Gastrocnemius medialis (tissue), 4 donors: ENCODE measurements at regions not wholly inside any gene's neighbourhood (a gene's known extent, or its start where the extent isn't known, plus 50 kb on each side); places are given as distances from the start of the nearest gene placed in this dataset.

Source experiments
- ATAC-seq, 2 donors: fragments of 150-250 bp; one replicate each; pipeline ENCODE4 v1.9.1; 2016
- DNase-seq, 2 donors: peaks; one replicate each; pipeline ENCODE4 v3.0.0-alpha.2; 2019
- H3K27ac ChIP-seq, 4 donors: fragments of 200-600 bp; sonication (generic); 1 replicate in 1 of 4; 2 replicates in 3 of 4; pipeline ENCODE4 v1.5.1; 2016 to 2018; ENCODE audit warnings: mild to moderate bottlenecking in 2 of 4, moderate library complexity in 1 of 4
- H3K27me3 ChIP-seq, 3 donors: fragments of 200-600 bp; sonication (generic) in 2 of 3; 1 replicate in 1 of 3; 2 replicates in 2 of 3; pipeline versions ENCODE4 v1.5.1 to v1.6.0; 2016 to 2019; ENCODE audit warnings: mild to moderate bottlenecking in 1 of 3, moderate library complexity in 1 of 3
- H3K36me3 ChIP-seq, 2 donors: fragments of 200-600 bp; sonication (generic) in 1 of 2; one replicate each; pipeline ENCODE4 v1.5.1; 2017 to 2018
- H3K4me1 ChIP-seq, 2 donors: fragments of 200-600 bp; sonication (generic) in 1 of 2; one replicate each; pipeline ENCODE4 v1.5.1; 2016 to 2017; ENCODE audit warnings: mild to moderate bottlenecking in 2 of 2
- H3K4me3 ChIP-seq, 4 donors: fragments of 200-600 bp; sonication (generic) in 3 of 4; 1 replicate in 1 of 4; 2 replicates in 3 of 4; pipeline ENCODE4 v1.5.1; 2016 to 2019; ENCODE audit warnings: mild to moderate bottlenecking in 2 of 4
- H3K9me3 ChIP-seq, 3 donors: fragments of 200-600 bp; sonication (generic) in 2 of 3; 1 replicate in 1 of 3; 2 replicates in 2 of 3; pipeline ENCODE4 v1.5.1; 2016 to 2019
- POLR2A ChIP-seq, 2 donors: fragments of 450-650 bp; IDR thresholded peaks; one replicate each; pipeline ENCODE4 v1.6.1; 2017; ENCODE audit warnings: antibody characterized with exemption in 2 of 2, mild to moderate bottlenecking in 2 of 2, moderate library complexity in 2 of 2
- in situ Hi-C, 4 donors: fragments of 200-750 bp; cut with MboI; loops; one replicate each; pipeline versions ENCODE4 v1.15.0 to v1.8.0; 2017; ENCODE audit warnings: low sequenced_read_pairs in 4 of 4
- intact Hi-C: fragments of 100-400 bp; cut with DNase I; formaldehyde crosslinking; loops from one replicate; pipeline ENCODE4 v1.15.1; 2023; ENCODE audit warnings: low total_unique reads
- TF ChIP-seq, protein P1 (sequence below), 5 experiments: fragments of 450-650 bp in 3 of 5; fragments of 200-600 bp in 2 of 5; sonication (generic) in 2 of 5; IDR thresholded peaks in 4 of 5; conservative IDR thresholded peaks in 1 of 5; 1 replicate in 4 of 5; 2 replicates in 1 of 5; pipeline ENCODE4 v1.5.1; 2016 to 2019; ENCODE audit warnings: antibody characterized with exemption in 5 of 5, mild to moderate bottlenecking in 3 of 5, moderate library complexity in 3 of 5

DNA sequence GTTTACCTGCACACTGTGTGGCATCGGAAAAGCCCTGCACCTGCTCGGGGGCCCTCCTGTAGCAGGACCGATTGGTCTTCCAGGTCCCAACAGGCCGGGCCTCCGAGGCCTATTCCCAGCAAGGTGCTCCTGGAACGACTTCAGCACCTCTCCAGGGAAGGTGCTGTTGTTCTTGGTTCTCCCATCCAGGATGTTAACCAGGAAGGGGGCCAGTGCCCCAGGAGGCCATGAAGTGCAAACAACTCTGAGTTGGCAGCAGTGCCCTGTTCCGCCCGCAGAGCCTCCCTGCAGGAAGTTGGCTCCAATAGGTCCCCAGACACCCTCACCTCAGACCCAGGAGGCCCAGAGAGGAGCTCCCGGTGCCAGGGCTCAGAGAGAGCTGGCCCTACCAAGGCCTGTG is 64.0 kb upstream of the DUSP5 start:
- intact Hi-C loops, result no loop called here
- no peak for TF ChIP-seq POLR2A (IDR thresholded peaks at IDR 0.05)
- TF ChIP-seq, protein P1, sequence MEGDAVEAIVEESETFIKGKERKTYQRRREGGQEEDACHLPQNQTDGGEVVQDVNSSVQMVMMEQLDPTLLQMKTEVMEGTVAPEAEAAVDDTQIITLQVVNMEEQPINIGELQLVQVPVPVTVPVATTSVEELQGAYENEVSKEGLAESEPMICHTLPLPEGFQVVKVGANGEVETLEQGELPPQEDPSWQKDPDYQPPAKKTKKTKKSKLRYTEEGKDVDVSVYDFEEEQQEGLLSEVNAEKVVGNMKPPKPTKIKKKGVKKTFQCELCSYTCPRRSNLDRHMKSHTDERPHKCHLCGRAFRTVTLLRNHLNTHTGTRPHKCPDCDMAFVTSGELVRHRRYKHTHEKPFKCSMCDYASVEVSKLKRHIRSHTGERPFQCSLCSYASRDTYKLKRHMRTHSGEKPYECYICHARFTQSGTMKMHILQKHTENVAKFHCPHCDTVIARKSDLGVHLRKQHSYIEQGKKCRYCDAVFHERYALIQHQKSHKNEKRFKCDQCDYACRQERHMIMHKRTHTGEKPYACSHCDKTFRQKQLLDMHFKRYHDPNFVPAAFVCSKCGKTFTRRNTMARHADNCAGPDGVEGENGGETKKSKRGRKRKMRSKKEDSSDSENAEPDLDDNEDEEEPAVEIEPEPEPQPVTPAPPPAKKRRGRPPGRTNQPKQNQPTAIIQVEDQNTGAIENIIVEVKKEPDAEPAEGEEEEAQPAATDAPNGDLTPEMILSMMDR (IDR thresholded peaks at IDR 0.05 in 4 of 5, conservative IDR thresholded peaks at IDR 0.05 in 1 of 5), result no peak
- no peaks in the 10 kb centered on the region for H3K4me1 ChIP-seq

DNA sequence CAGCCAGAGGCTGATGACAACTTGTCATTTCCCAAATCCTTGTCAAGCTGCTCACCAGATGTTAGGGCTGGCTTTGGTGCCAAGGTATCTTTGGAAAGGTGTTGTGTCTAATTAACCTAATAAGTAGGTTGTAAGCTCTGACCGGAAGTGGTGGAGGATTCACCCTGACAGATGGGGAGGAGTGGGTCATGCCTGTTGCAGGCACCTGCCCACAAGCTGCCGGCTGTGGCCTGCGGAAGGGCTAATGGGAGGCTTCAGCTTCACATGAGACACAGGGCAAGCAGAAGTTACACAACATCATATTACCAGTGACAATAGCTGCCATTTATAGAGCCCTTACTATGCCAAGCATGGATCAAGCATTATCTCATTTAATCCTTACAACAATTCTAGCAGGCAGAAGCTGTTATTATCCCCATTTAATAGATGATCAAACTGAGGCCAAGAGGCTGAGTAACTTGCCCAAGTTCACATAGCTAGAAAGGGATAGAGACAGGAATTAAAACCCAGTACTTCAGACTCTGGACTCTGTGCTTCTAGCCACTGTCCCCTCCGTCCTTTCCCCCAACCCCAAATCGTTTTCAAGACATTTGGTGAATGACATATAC is 63.1 kb upstream of the DUSP5 start:
- peaks cover 0 to 4% (median 0%) of the 10 kb centered on the region in 3 donors for H3K27me3 ChIP-seq
- no peaks in the 10 kb centered on the region for H3K9me3 ChIP-seq
- ATAC-seq (no peak), DNase-seq (no peak)
- TF ChIP-seq, protein P1 (IDR thresholded peaks at IDR 0.05 in 4 of 5, conservative IDR thresholded peaks at IDR 0.05 in 1 of 5), result no peak
- TF ChIP-seq POLR2A (IDR thresholded peaks at IDR 0.05), result no peak
- in situ Hi-C loops (no loop called here), intact Hi-C loops (no loop called here)
- no peaks in the 10 kb centered on the region for H3K36me3 ChIP-seq
- no peaks in the 10 kb centered on the region for H3K4me1 ChIP-seq
- no peak overlapping the region for H3K4me3 ChIP-seq
- H3K27ac ChIP-seq, result no peak overlapping the region

More for the DNA sequence above, 64.0 kb upstream of the DUSP5 start:
- DNase-seq (no peak), ATAC-seq (no peak)
- H3K9me3 ChIP-seq, result no peaks in the 10 kb centered on the region
- no peak overlapping the region for H3K27ac ChIP-seq
- H3K36me3 ChIP-seq, result no peaks in the 10 kb centered on the region
- peaks cover 0 to 4% (median 0%) of the 10 kb centered on the region in 3 donors for H3K27me3 ChIP-seq
- in situ Hi-C loops, result no loop called here
- H3K4me3 ChIP-seq, result no peak overlapping the region

DNA sequence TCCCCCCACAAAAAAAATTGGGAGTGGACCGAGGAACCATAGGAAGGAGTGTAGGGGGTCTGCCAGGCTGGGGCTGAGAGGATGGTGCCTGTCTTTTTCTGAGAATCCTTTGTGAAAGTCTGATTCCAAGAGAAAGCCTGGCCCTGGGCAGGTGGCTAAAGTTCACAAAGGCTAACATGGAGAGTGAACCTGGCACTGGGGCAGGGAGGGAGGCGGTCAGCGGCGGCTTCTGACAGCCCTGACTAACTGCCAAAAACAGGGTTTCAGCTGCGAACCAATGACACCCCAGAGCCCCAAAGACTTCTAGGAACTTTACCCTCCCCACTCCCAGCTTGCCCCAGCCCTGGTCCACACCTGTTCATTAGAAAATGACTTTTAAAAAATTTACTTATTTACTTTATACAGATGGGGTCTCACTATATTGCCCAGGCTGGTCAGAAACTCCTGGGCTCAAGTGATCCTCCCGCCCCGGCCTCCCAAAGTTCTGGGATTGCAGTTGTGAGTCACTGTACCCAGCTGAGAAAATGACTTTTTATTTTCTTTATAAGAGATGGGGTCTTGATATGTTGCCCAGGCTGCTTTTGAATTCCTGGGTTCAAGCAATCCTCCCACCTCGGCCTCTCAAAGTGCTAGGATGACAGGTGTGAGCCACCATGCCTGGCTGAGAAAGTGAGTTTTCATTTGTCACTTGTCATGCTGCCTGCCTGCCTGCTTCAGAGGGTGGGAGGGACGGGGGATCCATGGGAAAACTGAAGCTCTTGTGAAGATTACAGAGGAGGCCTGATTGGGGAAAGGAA is 61.0 kb upstream of the DUSP5 start:
- intact Hi-C loops (no loop called here), in situ Hi-C loops (no loop called here)

DNA sequence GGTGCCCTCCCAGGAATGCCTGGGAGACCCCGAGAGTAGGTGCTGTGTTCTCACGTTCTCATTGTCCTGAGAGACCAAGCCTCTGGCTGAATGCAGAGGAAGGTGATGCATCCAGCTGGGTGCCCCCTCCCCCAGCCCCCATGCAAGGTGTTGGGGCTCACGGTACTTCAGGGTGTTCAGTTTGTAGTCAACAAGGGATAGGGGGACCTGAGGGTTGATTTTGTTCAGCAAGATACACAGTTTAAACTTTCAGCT is 60.4 kb upstream of the DUSP5 start:
- no peak for TF ChIP-seq POLR2A (IDR thresholded peaks at IDR 0.05)
- TF ChIP-seq, protein P1 (IDR thresholded peaks at IDR 0.05 in 4 of 5, conservative IDR thresholded peaks at IDR 0.05 in 1 of 5), result no peak
- ATAC-seq, result no peak
- DNase-seq, result no peak
- in situ Hi-C loops (no loop called here), intact Hi-C loops (no loop called here)
- Histone ChIP-seq H3K36me3 (no peaks in the 10 kb centered on the region), H3K4me3 (no peak overlapping the region), H3K9me3 (no peaks in the 10 kb centered on the region), H3K4me1 (no peaks in the 10 kb centered on the region), H3K27ac (no peak overlapping the region), H3K27me3 (no peaks in the 10 kb centered on the region)

More for the DNA sequence above, 61.0 kb upstream of the DUSP5 start:
- no peaks in the 10 kb centered on the region for H3K4me1 ChIP-seq
- H3K27ac ChIP-seq, result no peak overlapping the region
- H3K36me3 ChIP-seq, result no peaks in the 10 kb centered on the region
- no peak for TF ChIP-seq POLR2A (IDR thresholded peaks at IDR 0.05)
- TF ChIP-seq, protein P1 (IDR thresholded peaks at IDR 0.05 in 4 of 5, conservative IDR thresholded peaks at IDR 0.05 in 1 of 5), result no peak
- no peak overlapping the region for H3K4me3 ChIP-seq
- no peaks in the 10 kb centered on the region for H3K9me3 ChIP-seq
- DNase-seq (no peak), ATAC-seq (no peak)
- H3K27me3 ChIP-seq, result no peaks in the 10 kb centered on the region
